HG02870 (cell line): ENCODE measurements at regions not wholly inside any gene's neighbourhood (a gene's known extent, or its start where the extent isn't known, plus 50 kb on each side); places are given as distances from the start of the nearest gene placed in this dataset.

ENCODE experiments used
- ATAC-seq: cut with Tn5 transposase; IDR thresholded peaks from one replicate; pipeline ENCODE4 v1.9.1; 2021; ENCODE audit warnings: mild to moderate bottlenecking, moderate library complexity; ENCODE audit not compliant: unreplicated experiment

GRCh38 chr2:145190031-145190703 is 670.2 kb upstream of the ZEB2 start:
- ATAC-seq: no peak

GRCh38 chr2:145186303-145186702 is 666.4 kb upstream of the ZEB2 start:
- no peak for ATAC-seq

GRCh38 chr2:145185696-145186095 is 665.8 kb upstream of the ZEB2 start:
- no peak for ATAC-seq

GRCh38 chr2:145184741-145185651 is 665.1 kb upstream of the ZEB2 start:
- ATAC-seq: no peak

- ATAC-seq: no peak
Observed at GRCh38 chr2:145169285-145169684, 649.4 kb upstream of the ZEB2 start.

GRCh38 chr2:145168091-145168490 is 648.2 kb upstream of the ZEB2 start:
- no peak for ATAC-seq

GRCh38 chr2:145166731-145167302 is 646.9 kb upstream of the ZEB2 start:
- ATAC-seq: no peak

GRCh38 chr2:145161656-145162055 is 641.7 kb upstream of the ZEB2 start:
- no peak for ATAC-seq

- no peak for ATAC-seq
Observed at GRCh38 chr2:145160855-145161254, 640.9 kb upstream of the ZEB2 start.

GRCh38 chr2:145159676-145160075 is 639.8 kb upstream of the ZEB2 start:
- no peak for ATAC-seq

- ATAC-seq: no peak
Observed at GRCh38 chr2:145157741-145158591, 638.0 kb upstream of the ZEB2 start.

- ATAC-seq: no peak
Observed at GRCh38 chr2:145157036-145157675, 637.2 kb upstream of the ZEB2 start.

- ATAC-seq: no peak
Observed at GRCh38 chr2:145156199-145156598, 636.3 kb upstream of the ZEB2 start.

GRCh38 chr2:145155196-145155595 is 635.3 kb upstream of the ZEB2 start:
- no peak for ATAC-seq

- no peak for ATAC-seq
Observed at GRCh38 chr2:145154731-145155130, 634.8 kb upstream of the ZEB2 start.

- no peak for ATAC-seq
Observed at GRCh38 chr2:145146691-145147090, 626.8 kb upstream of the ZEB2 start.

- no peak for ATAC-seq
Observed at GRCh38 chr2:145144131-145144728, 624.3 kb upstream of the ZEB2 start.

GRCh38 chr2:145141981-145142380 is 622.1 kb upstream of the ZEB2 start:
- no peak for ATAC-seq

GRCh38 chr2:145140658-145141057 is 620.7 kb upstream of the ZEB2 start:
- ATAC-seq: no peak

- ATAC-seq: no peak
Observed at GRCh38 chr2:145138626-145139025, 618.7 kb upstream of the ZEB2 start.
